ENCODE measurements at regions not wholly inside any gene's neighbourhood (a gene's known extent, or its start where the extent isn't known, plus 50 kb on each side); places are given as distances from the start of the nearest gene placed in this dataset.

- TF ChIP-seq CTCF (IDR thresholded peaks at IDR 0.05; ENCODE audit: control extremely low read depth, extremely low read depth, low read depth, missing control alignments): no peak
- POLR2A ChIA-PET: no interaction called here
- CTCF ChIA-PET: no interaction called here
These were observed 243.1 kb downstream of the INHBA start for GRCh38 chr7:41459623-41460261.

GRCh38 chr7:41459183-41459582, 243.7 kb downstream of the INHBA start:
- ChIA-PET CTCF (no interaction called here), POLR2A (no interaction called here)
- TF ChIP-seq CTCF (IDR thresholded peaks at IDR 0.05; ENCODE audit: control extremely low read depth, extremely low read depth, low read depth, missing control alignments): no peak
- no peak for DNase-seq (ENCODE audit: extremely low spot score)

More at GRCh38 chr7:41459623-41460261, 243.1 kb downstream of the INHBA start:
- no peak for DNase-seq (ENCODE audit: extremely low spot score)

GRCh38 chr7:41457832-41458437, 245.0 kb downstream of the INHBA start:
- CTCF ChIA-PET: no interaction called here
- DNase-seq (ENCODE audit: extremely low spot score): no peak
- no peak for TF ChIP-seq CTCF (IDR thresholded peaks at IDR 0.05; ENCODE audit: control extremely low read depth, extremely low read depth, low read depth, missing control alignments)
- POLR2A ChIA-PET: no interaction called here

GRCh38 chr7:41451826-41452225, 251.1 kb downstream of the INHBA start:
- no peak for TF ChIP-seq CTCF (IDR thresholded peaks at IDR 0.05; ENCODE audit: control extremely low read depth, extremely low read depth, low read depth, missing control alignments)
- ChIA-PET POLR2A (no interaction called here), CTCF (no interaction called here)
- DNase-seq (ENCODE audit: extremely low spot score): no peak

- ChIA-PET POLR2A (no interaction called here), CTCF (no interaction called here)
- no peak for TF ChIP-seq CTCF (IDR thresholded peaks at IDR 0.05; ENCODE audit: control extremely low read depth, extremely low read depth, low read depth, missing control alignments)
- DNase-seq (ENCODE audit: extremely low spot score): no peak
These were observed 253.2 kb downstream of the INHBA start for GRCh38 chr7:41449694-41450093.

- POLR2A ChIA-PET: no interaction called here
- no peak for TF ChIP-seq CTCF (IDR thresholded peaks at IDR 0.05; ENCODE audit: control extremely low read depth, extremely low read depth, low read depth, missing control alignments)
- no peak for DNase-seq (ENCODE audit: extremely low spot score)
- CTCF ChIA-PET: no interaction called here
These were observed 253.6 kb downstream of the INHBA start for GRCh38 chr7:41449286-41449685.

All from GM10248 (cell line).